Neural progenitor cell (in vitro differentiated cells): ENCODE measurements at regions not wholly inside any gene's neighbourhood (a gene's known extent, or its start where the extent isn't known, plus 50 kb on each side); places are given as distances from the start of the nearest gene placed in this dataset.

ENCODE experiments used
- DNase-seq: peaks from one replicate; pipeline ENCODE4 v3.0.0-alpha.2; 2016; ENCODE audit warnings: low spot score
- H2AFZ ChIP-seq: fragments of 200-600 bp; sonication (generic); replicated peaks from 2 replicates; pipeline ENCODE4 v1.6.1; 2016; ENCODE audit warnings: antibody characterized with exemption
- H3F3A ChIP-seq: fragments of 200-600 bp; sonication (generic); 2 replicates; pipeline ENCODE4 v1.6.1; 2016; ENCODE audit warnings: antibody characterized with exemption, low read depth
- H3K27ac ChIP-seq: fragments of 200-600 bp; sonication (generic); 2 replicates; pipeline ENCODE4 v1.5.1; 2016; ENCODE audit warnings: mild to moderate bottlenecking
- H3K27me3 ChIP-seq: fragments of 200-600 bp; sonication (generic); 2 replicates; pipeline ENCODE4 v1.6.1; 2016; ENCODE audit warnings: mild to moderate bottlenecking, moderate library complexity
- H3K36me3 ChIP-seq: fragments of 200-600 bp; sonication (generic); 2 replicates; pipeline ENCODE4 v1.5.1; 2016
- H3K4me1 ChIP-seq: fragments of 200-600 bp; sonication (generic); 2 replicates; pipeline ENCODE4 v1.6.1; 2016; ENCODE audit warnings: mixed run types
- H3K4me2 ChIP-seq: fragments of 200-600 bp; sonication (generic); 2 replicates; pipeline ENCODE4 v1.6.1; 2016
- H3K4me3 ChIP-seq: fragments of 200-600 bp; sonication (generic); 2 replicates; pipeline ENCODE4 v1.5.1; 2016
- H3K79me2 ChIP-seq: fragments of 200-600 bp; sonication (generic); 2 replicates; pipeline ENCODE4 v1.6.1; 2016; ENCODE audit warnings: low read depth
- H3K9ac ChIP-seq: fragments of 200-600 bp; sonication (generic); 2 replicates; pipeline ENCODE4 v1.6.1; 2016
- H3K9me3 ChIP-seq: fragments of 200-600 bp; sonication (generic); 2 replicates; pipeline ENCODE4 v1.5.1; 2016; ENCODE audit warnings: low read depth
- H4K20me1 ChIP-seq: fragments of 200-600 bp; sonication (generic); 2 replicates; pipeline ENCODE4 v1.6.1; 2016; ENCODE audit warnings: low read depth
- H3K27ac Mint-ChIP-seq: 3 replicates; pipeline ENCODE4 v1.8.0; 2021; ENCODE audit warnings: mixed read lengths
- H3K27me3 Mint-ChIP-seq: 2 replicates; pipeline ENCODE4 v1.8.0; 2022; ENCODE audit warnings: low read depth, mild to moderate bottlenecking, inconsistent platforms, moderate library complexity, mixed read lengths; ENCODE audit not compliant: insufficient read depth
- H3K36me3 Mint-ChIP-seq: 3 replicates; pipeline ENCODE4 v1.8.0; 2021; ENCODE audit warnings: mixed read lengths
- H3K4me1 Mint-ChIP-seq: 3 replicates; pipeline ENCODE4 v1.8.0; 2021; ENCODE audit warnings: mixed read lengths
- H3K4me3 Mint-ChIP-seq: 3 replicates; pipeline ENCODE4 v1.8.0; 2021; ENCODE audit warnings: mild to moderate bottlenecking, moderate library complexity, mixed read lengths
- H3K9me3 Mint-ChIP-seq: 3 replicates; pipeline ENCODE4 v1.8.0; 2020; ENCODE audit warnings: mixed read lengths
- EZH2 ChIP-seq: fragments of 200-600 bp; sonication (generic); IDR thresholded peaks from 2 replicates; pipeline ENCODE4 v1.6.1; 2017; ENCODE audit warnings: antibody characterized with exemption, mild to moderate bottlenecking, moderate library complexity
- EZH2phosphoT487 ChIP-seq: fragments of 200-600 bp; sonication (generic); IDR thresholded peaks from 2 replicates; pipeline ENCODE4 v1.6.1; 2017; ENCODE audit warnings: antibody characterized with exemption
- TF ChIP-seq, protein P1 (sequence below): fragments of 200-600 bp; sonication (generic); IDR thresholded peaks from 2 replicates; pipeline ENCODE4 v1.5.1; 2017; ENCODE audit warnings: antibody characterized with exemption, mild to moderate bottlenecking

DNA sequence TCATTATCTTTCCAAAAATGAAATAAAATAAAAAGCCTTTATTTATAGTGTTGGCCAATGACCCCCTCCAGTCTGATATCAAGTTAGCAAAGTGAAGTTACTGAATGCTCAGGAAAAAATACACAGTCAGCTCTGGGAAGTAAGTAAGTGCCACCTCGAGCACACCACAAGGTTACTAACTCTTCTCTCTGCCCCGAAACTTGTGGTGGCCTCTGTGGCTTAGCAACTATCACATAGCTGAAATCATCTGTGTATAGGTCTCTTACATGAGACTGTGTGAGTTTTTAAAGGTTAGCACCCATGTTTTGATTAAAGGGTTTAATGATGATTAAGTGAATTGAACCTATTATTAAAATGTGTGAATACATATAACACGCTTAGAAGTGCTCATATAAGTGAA lies 161.4 kb upstream of the KLF4 start:
- Histone ChIP-seq H2AFZ (no peak overlapping the region), H3K4me3 (no peak overlapping the region), H3K4me2 (no peak overlapping the region), H3K27ac (no peak overlapping the region), H3F3A (no peaks in the 10 kb centered on the region), H3K9ac (no peak overlapping the region), H3K4me1 (no peaks in the 10 kb centered on the region), H3K9me3 (no peaks in the 10 kb centered on the region), H3K36me3 (no peaks in the 10 kb centered on the region), H3K27me3 (no peaks in the 10 kb centered on the region), H3K79me2 (no peaks in the 10 kb centered on the region), H4K20me1 (no peaks in the 10 kb centered on the region)
- no peaks in the 10 kb centered on the region for H3K4me1 Mint-ChIP-seq
- H3K27ac Mint-ChIP-seq = no peak overlapping the region
- TF ChIP-seq EZH2phosphoT487 = no peak
- no peak for TF ChIP-seq EZH2
- no peaks in the 10 kb centered on the region for H3K9me3 Mint-ChIP-seq
- H3K4me3 Mint-ChIP-seq = no peak overlapping the region
- no peak for DNase-seq
- no peaks in the 10 kb centered on the region for H3K36me3 Mint-ChIP-seq
- peaks cover 3% of the 10 kb centered on the region for H3K27me3 Mint-ChIP-seq

DNA sequence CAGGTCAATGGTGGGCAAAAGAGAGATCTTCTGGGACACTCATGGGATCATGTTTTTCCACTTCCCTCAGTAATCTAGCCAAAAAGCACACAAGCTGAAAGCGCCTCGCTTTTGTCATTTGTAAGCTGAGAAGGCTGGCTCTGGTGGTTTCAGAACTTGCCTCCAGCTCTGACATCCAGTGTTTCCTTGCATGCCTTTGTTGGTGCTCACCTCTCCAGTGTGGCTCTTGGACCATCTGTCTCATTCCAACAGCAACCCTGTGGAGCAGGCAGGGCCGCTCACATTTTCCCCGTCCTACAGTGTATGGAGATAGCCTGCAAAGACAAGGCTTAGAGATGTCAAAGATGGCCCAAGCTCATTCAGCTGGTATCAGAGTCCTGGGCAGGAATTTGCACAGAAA lies 160.8 kb upstream of the KLF4 start:
- no peak overlapping the region for H3K27ac Mint-ChIP-seq
- Histone ChIP-seq H3K27ac (no peak overlapping the region), H3K9me3 (no peaks in the 10 kb centered on the region), H3K36me3 (no peaks in the 10 kb centered on the region), H3K79me2 (no peaks in the 10 kb centered on the region), H2AFZ (no peak overlapping the region), H3K9ac (no peak overlapping the region), H3F3A (no peaks in the 10 kb centered on the region), H3K4me1 (no peaks in the 10 kb centered on the region), H3K4me3 (no peak overlapping the region), H4K20me1 (no peaks in the 10 kb centered on the region), H3K4me2 (no peak overlapping the region), H3K27me3 (no peaks in the 10 kb centered on the region)
- H3K9me3 Mint-ChIP-seq = no peaks in the 10 kb centered on the region
- no peaks in the 10 kb centered on the region for H3K4me1 Mint-ChIP-seq
- no peaks in the 10 kb centered on the region for H3K36me3 Mint-ChIP-seq
- H3K27me3 Mint-ChIP-seq = peaks cover 3% of the 10 kb centered on the region
- TF ChIP-seq EZH2 (no peak), EZH2phosphoT487 (no peak)
- TF ChIP-seq, protein P1, sequence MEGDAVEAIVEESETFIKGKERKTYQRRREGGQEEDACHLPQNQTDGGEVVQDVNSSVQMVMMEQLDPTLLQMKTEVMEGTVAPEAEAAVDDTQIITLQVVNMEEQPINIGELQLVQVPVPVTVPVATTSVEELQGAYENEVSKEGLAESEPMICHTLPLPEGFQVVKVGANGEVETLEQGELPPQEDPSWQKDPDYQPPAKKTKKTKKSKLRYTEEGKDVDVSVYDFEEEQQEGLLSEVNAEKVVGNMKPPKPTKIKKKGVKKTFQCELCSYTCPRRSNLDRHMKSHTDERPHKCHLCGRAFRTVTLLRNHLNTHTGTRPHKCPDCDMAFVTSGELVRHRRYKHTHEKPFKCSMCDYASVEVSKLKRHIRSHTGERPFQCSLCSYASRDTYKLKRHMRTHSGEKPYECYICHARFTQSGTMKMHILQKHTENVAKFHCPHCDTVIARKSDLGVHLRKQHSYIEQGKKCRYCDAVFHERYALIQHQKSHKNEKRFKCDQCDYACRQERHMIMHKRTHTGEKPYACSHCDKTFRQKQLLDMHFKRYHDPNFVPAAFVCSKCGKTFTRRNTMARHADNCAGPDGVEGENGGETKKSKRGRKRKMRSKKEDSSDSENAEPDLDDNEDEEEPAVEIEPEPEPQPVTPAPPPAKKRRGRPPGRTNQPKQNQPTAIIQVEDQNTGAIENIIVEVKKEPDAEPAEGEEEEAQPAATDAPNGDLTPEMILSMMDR = no peak
- no peak overlapping the region for H3K4me3 Mint-ChIP-seq
- DNase-seq = no peak

DNA sequence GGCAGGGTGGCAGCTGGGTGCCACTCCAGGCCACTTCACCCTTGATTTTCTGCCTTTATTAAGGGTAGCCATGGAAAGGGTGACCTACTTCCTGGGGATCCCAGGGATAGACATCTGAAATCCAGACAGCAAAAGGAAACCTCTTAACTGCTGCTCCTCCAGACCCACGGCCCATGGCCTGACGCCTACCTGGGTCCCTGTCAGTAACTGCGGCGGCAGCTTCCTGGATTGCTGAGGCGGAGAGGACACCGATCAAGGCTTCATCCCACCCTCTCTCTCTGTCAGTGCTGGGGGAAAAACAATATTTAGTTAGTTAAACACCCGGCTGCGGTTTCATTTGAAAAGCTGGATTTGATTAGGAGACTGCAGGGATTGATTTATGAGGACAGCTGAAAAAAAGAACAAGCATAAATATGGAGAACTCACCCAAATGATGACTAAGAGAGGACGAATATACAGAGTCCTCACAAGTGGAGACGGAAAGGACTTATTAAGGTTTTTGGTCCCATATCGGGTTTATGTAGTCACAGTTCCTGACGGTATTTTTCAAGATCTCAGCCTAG lies 158.7 kb upstream of the KLF4 start:
- no peak overlapping the region for H3K4me2 ChIP-seq
- H3K4me3 ChIP-seq = no peak overlapping the region
- Mint-ChIP-seq H3K9me3 (no peaks in the 10 kb centered on the region), H3K27me3 (no peaks in the 10 kb centered on the region), H3K4me3 (no peak overlapping the region), H3K4me1 (no peaks in the 10 kb centered on the region), H3K36me3 (no peaks in the 10 kb centered on the region), H3K27ac (no peak overlapping the region)
- H3K36me3 ChIP-seq = no peaks in the 10 kb centered on the region
- H3K27ac ChIP-seq = no peak overlapping the region
- no peak overlapping the region for H2AFZ ChIP-seq
- H3F3A ChIP-seq = no peaks in the 10 kb centered on the region
- H3K79me2 ChIP-seq = no peaks in the 10 kb centered on the region
- no peaks in the 10 kb centered on the region for H4K20me1 ChIP-seq
- H3K4me1 ChIP-seq = no peaks in the 10 kb centered on the region
- H3K9me3 ChIP-seq = no peaks in the 10 kb centered on the region
- no peak for TF ChIP-seq EZH2
- TF ChIP-seq EZH2phosphoT487 = no peak
- TF ChIP-seq, protein P1 = no peak
- no peak for DNase-seq
- H3K9ac ChIP-seq = no peak overlapping the region
- no peaks in the 10 kb centered on the region for H3K27me3 ChIP-seq

DNA sequence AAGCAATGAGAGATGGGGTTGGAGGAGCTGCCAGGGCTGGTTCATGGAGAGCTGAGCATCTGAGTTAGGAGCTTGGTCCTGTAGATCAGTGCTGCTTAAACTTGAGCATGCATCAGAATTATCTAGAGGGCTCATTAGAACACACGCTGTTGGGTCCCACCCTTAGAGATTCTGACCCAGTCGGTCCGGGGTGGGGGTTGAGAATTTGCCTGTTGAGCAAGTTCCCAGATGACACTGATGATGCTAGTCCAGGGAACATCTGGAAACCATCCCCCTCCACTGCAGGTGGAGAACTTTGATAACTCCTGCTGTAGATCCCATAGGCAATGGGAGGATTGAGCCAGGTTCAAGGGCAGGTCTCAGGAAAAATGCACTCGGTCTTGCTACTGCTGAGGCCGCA lies 158.0 kb upstream of the KLF4 start:
- H3K27ac ChIP-seq = no peak overlapping the region
- no peaks in the 10 kb centered on the region for H3F3A ChIP-seq
- peaks cover under 1% of the 10 kb centered on the region for H3K27me3 Mint-ChIP-seq
- no peaks in the 10 kb centered on the region for H3K9me3 Mint-ChIP-seq
- no peaks in the 10 kb centered on the region for H4K20me1 ChIP-seq
- no peaks in the 10 kb centered on the region for H3K27me3 ChIP-seq
- no peak overlapping the region for H2AFZ ChIP-seq
- H3K79me2 ChIP-seq = no peaks in the 10 kb centered on the region
- no peak overlapping the region for H3K4me3 Mint-ChIP-seq
- DNase-seq = no peak
- H3K36me3 Mint-ChIP-seq = no peaks in the 10 kb centered on the region
- H3K27ac Mint-ChIP-seq = no peak overlapping the region
- no peak overlapping the region for H3K4me2 ChIP-seq
- no peaks in the 10 kb centered on the region for H3K9me3 ChIP-seq
- TF ChIP-seq, protein P1 = no peak
- no peak for TF ChIP-seq EZH2phosphoT487
- TF ChIP-seq EZH2 = no peak
- H3K9ac ChIP-seq = no peak overlapping the region
- H3K4me1 ChIP-seq = no peaks in the 10 kb centered on the region
- no peaks in the 10 kb centered on the region for H3K36me3 ChIP-seq
- H3K4me1 Mint-ChIP-seq = no peaks in the 10 kb centered on the region
- H3K4me3 ChIP-seq = no peak overlapping the region
